K562 (cell line): ENCODE measurements at regions not wholly inside any gene's neighbourhood (a gene's known extent, or its start where the extent isn't known, plus 50 kb on each side); places are given as distances from the start of the nearest gene placed in this dataset.

ENCODE experiments used
- ATF7 ChIP-seq: fragments of 450-650 bp; IDR thresholded peaks from 2 replicates; pipeline ENCODE4 v1.7.1; 2014; ENCODE audit warnings: mild to moderate bottlenecking, moderate library complexity
- EP300 ChIP-seq: IDR thresholded peaks from 2 replicates; pipeline ENCODE4 v1.6.1; 2012; ENCODE audit warnings: low read length, improper control_type of control experiment
- EZH2 ChIP-seq: IDR thresholded peaks from 2 replicates; pipeline ENCODE4 v1.6.1; 2012; ENCODE audit warnings: low read depth, mild to moderate bottlenecking, inconsistent platforms, low read length, borderline replicate concordance
- KLF6 ChIP-seq: fragments of 250-450 bp; sonication (Bioruptor Pico); IDR thresholded peaks from 2 replicates; pipeline ENCODE4 v1.4.0; 2020; ENCODE audit warnings: mild to moderate bottlenecking, moderate library complexity, borderline replicate concordance
- NR2C2 ChIP-seq, 2 experiments: fragments of 200-800 bp in 1 of 2; sonication (Bioruptor generic) in 1 of 2; sonication (generic) in 1 of 2; formaldehyde crosslinking in 1 of 2; IDR thresholded peaks; 2 replicates each; pipeline versions ENCODE4 v1.6.1 to v1.8.0; 2016 to 2022; ENCODE audit warnings: mild to moderate bottlenecking in 1 of 2, missing compliant biosample characterization in 1 of 2, missing genetic modification characterization in 1 of 2, missing genetic modification reagents in 1 of 2
- SETDB1 ChIP-seq: IDR thresholded peaks from one replicate; pipeline ENCODE4 v1.6.1; 2012; ENCODE audit warnings: low read length, control low read depth, inconsistent platforms
- SIN3A ChIP-seq, 2 experiments: fragments of 150-350 bp in 1 of 2; IDR thresholded peaks; 2 replicates each; pipeline ENCODE4 v1.6.1; 2011 to 2016; ENCODE audit warnings: borderline replicate concordance in 2 of 2, low read depth in 2 of 2, low read length in 2 of 2, mild to moderate bottlenecking in 2 of 2, moderate library complexity in 2 of 2; ENCODE audit not compliant: control insufficient read depth in 1 of 2
- ZC3H11A ChIP-seq: IDR thresholded peaks from 2 replicates; pipeline ENCODE4 v1.6.1; 2012; ENCODE audit warnings: low read depth, low read length, improper control_type of control experiment
- ZNF274 ChIP-seq: IDR thresholded peaks from 2 replicates; pipeline ENCODE4 v1.6.1; 2011; ENCODE audit warnings: low read depth, mild to moderate bottlenecking, low read length, moderate library complexity, borderline replicate concordance
- ZNF431 ChIP-seq: sonication (generic); formaldehyde crosslinking; IDR thresholded peaks from 2 replicates; pipeline ENCODE4 v1.8.0; 2022; ENCODE audit warnings: mild to moderate bottlenecking, missing genetic modification reagents
- ZSCAN29 ChIP-seq: fragments of 450-650 bp; IDR thresholded peaks from 2 replicates; pipeline ENCODE4 v1.6.1; 2017
- TF ChIP-seq, protein P1 (sequence below), 3 experiments: IDR thresholded peaks in 2 of 3; conservative IDR thresholded peaks in 1 of 3; 2 replicates each; pipeline ENCODE4 v1.5.1; 2011 to 2012; ENCODE audit warnings: low read length in 3 of 3, mild to moderate bottlenecking in 3 of 3, control low read depth in 2 of 3, improper control_type of control experiment in 1 of 3, inconsistent platforms in 1 of 3, low read depth in 1 of 3, mixed read lengths in 1 of 3, moderate library complexity in 1 of 3; ENCODE audit not compliant: insufficient read depth in 2 of 3
- TF ChIP-seq, protein P2 (sequence below): sonication (generic); formaldehyde crosslinking; IDR thresholded peaks from 2 replicates; pipeline ENCODE4 v1.8.0; 2022; ENCODE audit warnings: mild to moderate bottlenecking, missing genetic modification reagents, borderline replicate concordance

DNA sequence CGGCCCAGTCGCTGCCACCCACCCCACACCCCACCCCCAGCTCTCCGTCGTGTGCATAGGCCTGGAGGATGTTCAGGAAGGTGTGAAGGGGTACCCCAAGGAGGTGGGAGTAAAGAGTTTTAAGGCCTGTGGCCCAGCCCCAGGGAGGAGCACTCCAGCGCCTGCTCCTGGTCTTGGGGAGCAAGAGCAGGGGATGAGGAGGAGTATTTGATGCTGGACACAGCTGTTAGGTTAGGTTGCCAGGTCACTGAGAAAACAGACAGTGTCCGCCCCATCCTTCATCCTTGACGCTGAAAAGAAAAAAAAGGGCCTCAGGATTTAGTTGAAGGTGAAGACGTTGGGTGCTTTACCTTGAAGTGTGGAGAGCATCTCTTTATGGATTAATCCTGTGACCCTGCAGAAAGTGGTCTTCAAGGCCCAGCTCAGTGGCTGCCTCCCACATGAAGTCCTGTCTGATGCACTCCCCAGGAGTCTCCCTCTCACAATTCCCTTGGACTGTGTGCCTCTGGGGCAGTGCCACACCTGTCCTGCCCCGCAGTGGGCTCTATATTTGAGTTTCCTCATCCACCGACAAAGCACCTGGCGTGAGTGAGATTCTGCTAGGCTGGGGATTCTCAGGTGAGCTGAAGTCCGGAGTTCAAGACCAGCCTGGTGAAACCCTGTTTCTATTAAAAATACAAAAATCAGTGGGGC, 101.8 kb downstream of the SPRY4 start:
- TF ChIP-seq ZNF431 (CRISPR knock-in tag) (no peak), SIN3A (IDR thresholded peaks at IDR 0.05; ENCODE audit: borderline replicate concordance in 2 of 2, control insufficient read depth in 1 of 2, low read depth in 2 of 2, low read length in 2 of 2) (no peak), ZSCAN29 (no peak), EZH2 (no peak), KLF6 (CRISPR knock-in tag) (no peak), EP300 (no peak), ZC3H11A (no peak), ZNF274 (no peak), SETDB1 (no peak), ATF7 (no peak), NR2C2 (CRISPR knock-in tag; IDR thresholded peaks at IDR 0.05) (no peak), NR2C2 (tag; IDR thresholded peaks at IDR 0.05) (0 out of 2 replicates have a peak, but pooled peaks have one; percentile 22)
- TF ChIP-seq, protein P1, sequence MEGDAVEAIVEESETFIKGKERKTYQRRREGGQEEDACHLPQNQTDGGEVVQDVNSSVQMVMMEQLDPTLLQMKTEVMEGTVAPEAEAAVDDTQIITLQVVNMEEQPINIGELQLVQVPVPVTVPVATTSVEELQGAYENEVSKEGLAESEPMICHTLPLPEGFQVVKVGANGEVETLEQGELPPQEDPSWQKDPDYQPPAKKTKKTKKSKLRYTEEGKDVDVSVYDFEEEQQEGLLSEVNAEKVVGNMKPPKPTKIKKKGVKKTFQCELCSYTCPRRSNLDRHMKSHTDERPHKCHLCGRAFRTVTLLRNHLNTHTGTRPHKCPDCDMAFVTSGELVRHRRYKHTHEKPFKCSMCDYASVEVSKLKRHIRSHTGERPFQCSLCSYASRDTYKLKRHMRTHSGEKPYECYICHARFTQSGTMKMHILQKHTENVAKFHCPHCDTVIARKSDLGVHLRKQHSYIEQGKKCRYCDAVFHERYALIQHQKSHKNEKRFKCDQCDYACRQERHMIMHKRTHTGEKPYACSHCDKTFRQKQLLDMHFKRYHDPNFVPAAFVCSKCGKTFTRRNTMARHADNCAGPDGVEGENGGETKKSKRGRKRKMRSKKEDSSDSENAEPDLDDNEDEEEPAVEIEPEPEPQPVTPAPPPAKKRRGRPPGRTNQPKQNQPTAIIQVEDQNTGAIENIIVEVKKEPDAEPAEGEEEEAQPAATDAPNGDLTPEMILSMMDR (IDR thresholded peaks at IDR 0.05 in 2 of 3, conservative IDR thresholded peaks at IDR 0.05 in 1 of 3; ENCODE audit: insufficient read depth in 2 of 3, low read depth in 1 of 3, low read length in 3 of 3) = no peak
- TF ChIP-seq, protein P2, sequence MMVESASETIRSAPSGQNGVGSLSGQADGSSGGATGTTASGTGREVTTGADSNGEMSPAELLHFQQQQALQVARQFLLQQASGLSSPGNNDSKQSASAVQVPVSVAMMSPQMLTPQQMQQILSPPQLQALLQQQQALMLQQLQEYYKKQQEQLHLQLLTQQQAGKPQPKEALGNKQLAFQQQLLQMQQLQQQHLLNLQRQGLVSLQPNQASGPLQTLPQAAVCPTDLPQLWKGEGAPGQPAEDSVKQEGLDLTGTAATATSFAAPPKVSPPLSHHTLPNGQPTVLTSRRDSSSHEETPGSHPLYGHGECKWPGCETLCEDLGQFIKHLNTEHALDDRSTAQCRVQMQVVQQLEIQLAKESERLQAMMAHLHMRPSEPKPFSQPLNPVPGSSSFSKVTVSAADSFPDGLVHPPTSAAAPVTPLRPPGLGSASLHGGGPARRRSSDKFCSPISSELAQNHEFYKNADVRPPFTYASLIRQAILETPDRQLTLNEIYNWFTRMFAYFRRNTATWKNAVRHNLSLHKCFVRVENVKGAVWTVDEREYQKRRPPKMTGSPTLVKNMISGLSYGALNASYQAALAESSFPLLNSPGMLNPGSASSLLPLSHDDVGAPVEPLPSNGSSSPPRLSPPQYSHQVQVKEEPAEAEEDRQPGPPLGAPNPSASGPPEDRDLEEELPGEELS (CRISPR knock-in tag) = no peak
